DOHH2 (cell line): ENCODE measurements at regions not wholly inside any gene's neighbourhood (a gene's known extent, or its start where the extent isn't known, plus 50 kb on each side); places are given as distances from the start of the nearest gene placed in this dataset.

Source experiments
- H3F3A ChIP-seq: fragments of 200-600 bp; sonication (generic), shearing (Covaris generic); 2 replicates; pipeline ENCODE4 v1.6.0; 2016; ENCODE audit warnings: antibody characterized with exemption, mild to moderate bottlenecking; ENCODE audit not compliant: control insufficient read depth, insufficient read depth
- H3K27ac ChIP-seq: fragments of 200-600 bp; sonication (generic); 2 replicates; pipeline ENCODE4 v1.5.1; 2014; ENCODE audit warnings: low read depth, mild to moderate bottlenecking, low read length, moderate library complexity
- H3K27me3 ChIP-seq: fragments of 200-600 bp; sonication (generic); 2 replicates; pipeline ENCODE4 v1.6.1; 2014; ENCODE audit warnings: mild to moderate bottlenecking, low read length, mixed read lengths; ENCODE audit not compliant: control insufficient read depth
- H3K36me3 ChIP-seq: fragments of 200-600 bp; sonication (generic); 2 replicates; pipeline ENCODE4 v1.6.1; 2014; ENCODE audit warnings: mild to moderate bottlenecking, low read length, moderate library complexity, mixed read lengths; ENCODE audit not compliant: control insufficient read depth
- H3K4me1 ChIP-seq: fragments of 200-600 bp; sonication (generic); 2 replicates; pipeline ENCODE4 v1.6.1; 2014; ENCODE audit warnings: mild to moderate bottlenecking, low read length, mixed read lengths; ENCODE audit not compliant: control insufficient read depth
- H3K4me2 ChIP-seq: fragments of 200-600 bp; sonication (generic); 2 replicates; pipeline ENCODE4 v1.6.0; 2014; ENCODE audit warnings: mild to moderate bottlenecking, low read length, moderate library complexity
- H3K4me3 ChIP-seq: fragments of 200-600 bp; sonication (generic); 2 replicates; pipeline ENCODE4 v1.5.1; 2014; ENCODE audit warnings: mild to moderate bottlenecking, low read length, mixed read lengths
- H3K79me2 ChIP-seq: fragments of 200-600 bp; sonication (generic); 2 replicates; pipeline ENCODE4 v1.6.1; 2014; ENCODE audit warnings: mild to moderate bottlenecking, low read length, mixed read lengths; ENCODE audit not compliant: control insufficient read depth
- H3K9me2 ChIP-seq: fragments of 200-600 bp; sonication (generic); replicated peaks from 2 replicates; pipeline ENCODE4 v1.6.1; 2014; ENCODE audit warnings: mild to moderate bottlenecking, low read length, mixed read lengths; ENCODE audit not compliant: control insufficient read depth
- H3K9me3 ChIP-seq: fragments of 200-600 bp; sonication (generic); 2 replicates; pipeline ENCODE4 v1.6.1; 2014; ENCODE audit warnings: antibody characterized with exemption, low read length, mixed read lengths; ENCODE audit not compliant: control insufficient read depth, insufficient read depth
- H4K20me1 ChIP-seq: fragments of 200-600 bp; sonication (generic); 2 replicates; pipeline ENCODE4 v1.6.0; 2014; ENCODE audit warnings: low read depth, mild to moderate bottlenecking, antibody characterized with exemption, low read length, moderate library complexity; ENCODE audit not compliant: control insufficient read depth, insufficient read depth
- EZH2phosphoT487 ChIP-seq: fragments of 200-600 bp; sonication (generic); IDR thresholded peaks from 2 replicates; pipeline ENCODE4 v1.6.1; 2017; ENCODE audit warnings: borderline replicate concordance, mild to moderate bottlenecking, antibody characterized with exemption, low read length, moderate library complexity, mixed read lengths
- TF ChIP-seq, protein P1 (sequence below): fragments of 200-600 bp; sonication (generic); IDR thresholded peaks from one replicate; pipeline ENCODE4 v1.5.1; 2014; ENCODE audit warnings: antibody characterized with exemption, mild to moderate bottlenecking, low read depth, low read length; ENCODE audit not compliant: poor library complexity, severe bottlenecking

GRCh38 chr2:65564299-65564698 lies 131.9 kb upstream of the SPRED2 start:
- no peaks in the 10 kb centered on the region for H3K27me3 ChIP-seq
- no peaks in the 10 kb centered on the region for H3K36me3 ChIP-seq
- no peaks in the 10 kb centered on the region for H3K9me2 ChIP-seq
- H3K79me2 ChIP-seq = no peaks in the 10 kb centered on the region
- no peak overlapping the region for H3K27ac ChIP-seq
- no peak overlapping the region for H3K4me3 ChIP-seq
- no peak for TF ChIP-seq EZH2phosphoT487
- TF ChIP-seq, protein P1, sequence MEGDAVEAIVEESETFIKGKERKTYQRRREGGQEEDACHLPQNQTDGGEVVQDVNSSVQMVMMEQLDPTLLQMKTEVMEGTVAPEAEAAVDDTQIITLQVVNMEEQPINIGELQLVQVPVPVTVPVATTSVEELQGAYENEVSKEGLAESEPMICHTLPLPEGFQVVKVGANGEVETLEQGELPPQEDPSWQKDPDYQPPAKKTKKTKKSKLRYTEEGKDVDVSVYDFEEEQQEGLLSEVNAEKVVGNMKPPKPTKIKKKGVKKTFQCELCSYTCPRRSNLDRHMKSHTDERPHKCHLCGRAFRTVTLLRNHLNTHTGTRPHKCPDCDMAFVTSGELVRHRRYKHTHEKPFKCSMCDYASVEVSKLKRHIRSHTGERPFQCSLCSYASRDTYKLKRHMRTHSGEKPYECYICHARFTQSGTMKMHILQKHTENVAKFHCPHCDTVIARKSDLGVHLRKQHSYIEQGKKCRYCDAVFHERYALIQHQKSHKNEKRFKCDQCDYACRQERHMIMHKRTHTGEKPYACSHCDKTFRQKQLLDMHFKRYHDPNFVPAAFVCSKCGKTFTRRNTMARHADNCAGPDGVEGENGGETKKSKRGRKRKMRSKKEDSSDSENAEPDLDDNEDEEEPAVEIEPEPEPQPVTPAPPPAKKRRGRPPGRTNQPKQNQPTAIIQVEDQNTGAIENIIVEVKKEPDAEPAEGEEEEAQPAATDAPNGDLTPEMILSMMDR = no peak
- H3K4me1 ChIP-seq = no peaks in the 10 kb centered on the region
- H3K9me3 ChIP-seq = no peaks in the 10 kb centered on the region
- no peak overlapping the region for H3K4me2 ChIP-seq
- H3F3A ChIP-seq = no peaks in the 10 kb centered on the region
- no peaks in the 10 kb centered on the region for H4K20me1 ChIP-seq

- Histone ChIP-seq H3K27me3 (0 out of 2 replicates have a peak, but pooled peaks cover under 1% of the 10 kb centered on the region), H3K4me3 (no peak overlapping the region), H3K9me2 (no peaks in the 10 kb centered on the region), H3K9me3 (no peaks in the 10 kb centered on the region), H3K27ac (no peak overlapping the region), H3K4me2 (no peak overlapping the region), H4K20me1 (no peaks in the 10 kb centered on the region), H3K79me2 (no peaks in the 10 kb centered on the region), H3F3A (no peaks in the 10 kb centered on the region), H3K36me3 (no peaks in the 10 kb centered on the region), H3K4me1 (no peaks in the 10 kb centered on the region)
- TF ChIP-seq, protein P1 = no peak
- TF ChIP-seq EZH2phosphoT487 = no peak
These were observed 130.5 kb upstream of the SPRED2 start for GRCh38 chr2:65562890-65563289.

DNA sequence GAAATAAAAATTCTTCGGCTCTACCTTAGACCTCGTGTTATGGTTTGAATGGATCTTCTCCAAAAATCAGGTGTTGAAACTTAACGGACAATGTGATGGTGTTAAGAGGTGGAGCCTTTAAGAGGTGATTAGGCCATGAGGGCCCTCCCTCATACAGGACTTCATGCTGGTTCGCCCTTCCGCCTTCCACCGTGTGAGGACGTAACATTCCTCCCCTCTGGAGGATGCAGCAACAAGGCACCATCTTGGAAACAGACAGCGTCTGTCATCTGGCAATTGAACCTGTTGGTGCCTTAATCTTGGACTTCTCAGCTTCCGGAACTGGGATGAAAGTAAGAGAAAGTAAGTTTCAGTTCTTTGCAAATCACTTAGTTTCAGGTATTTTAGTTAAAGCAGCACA lies 126.3 kb upstream of the SPRED2 start:
- no peaks in the 10 kb centered on the region; the same call in 1 of the 2 replicates for H3F3A ChIP-seq
- H3K9me3 ChIP-seq = no peaks in the 10 kb centered on the region
- no peaks in the 10 kb centered on the region for H3K79me2 ChIP-seq
- no peak overlapping the region for H3K4me3 ChIP-seq
- no peak overlapping the region for H3K27ac ChIP-seq
- H3K36me3 ChIP-seq = no peaks in the 10 kb centered on the region
- H4K20me1 ChIP-seq = no peaks in the 10 kb centered on the region
- H3K27me3 ChIP-seq = 0 out of 2 replicates have a peak, but pooled peaks cover 3% of the 10 kb centered on the region
- TF ChIP-seq, protein P1 = no peak
- no peak for TF ChIP-seq EZH2phosphoT487
- no peak overlapping the region for H3K4me2 ChIP-seq
- no peaks in the 10 kb centered on the region for H3K9me2 ChIP-seq
- H3K4me1 ChIP-seq = peaks cover 21% of the 10 kb centered on the region
